AG04449 (cell line): ENCODE measurements at regions not wholly inside any gene's neighbourhood (a gene's known extent, or its start where the extent isn't known, plus 50 kb on each side); places are given as distances from the start of the nearest gene placed in this dataset.

Experiments used
- CTCF ChIA-PET: fragments of 350-600 bp; formaldehyde crosslinking; extraction: SDS; loops from one replicate; lab custom pipeline; 2021; ENCODE audit warnings: antibody characterized with exemption; lab: Yijun Ruan, JAX
- POLR2A ChIA-PET: fragments of 400-600, 350-600 bp; formaldehyde crosslinking; extraction: SDS; loops from one replicate; lab custom pipeline; 2020; ENCODE audit warnings: antibody characterized with exemption, inconsistent platforms; lab: Yijun Ruan, JAX
- DNase-seq: peaks from one replicate; pipeline ENCODE4 v3.0.0-alpha.2; 2010; ENCODE audit warnings: low read depth, low spot score
- H3K4me3 ChIP-seq: 2 replicates; pipeline ENCODE4 v1.5.1; 2011; ENCODE audit warnings: low read depth, mild to moderate bottlenecking, control low read depth, low read length
- TF ChIP-seq, protein P1 (sequence below): IDR thresholded peaks from one replicate; pipeline ENCODE4 v1.5.1; 2011; ENCODE audit warnings: mild to moderate bottlenecking, moderate library complexity, low read length, control low read depth, inconsistent platforms; ENCODE audit not compliant: insufficient read depth; ENCODE audit errors: missing control alignments

DNA sequence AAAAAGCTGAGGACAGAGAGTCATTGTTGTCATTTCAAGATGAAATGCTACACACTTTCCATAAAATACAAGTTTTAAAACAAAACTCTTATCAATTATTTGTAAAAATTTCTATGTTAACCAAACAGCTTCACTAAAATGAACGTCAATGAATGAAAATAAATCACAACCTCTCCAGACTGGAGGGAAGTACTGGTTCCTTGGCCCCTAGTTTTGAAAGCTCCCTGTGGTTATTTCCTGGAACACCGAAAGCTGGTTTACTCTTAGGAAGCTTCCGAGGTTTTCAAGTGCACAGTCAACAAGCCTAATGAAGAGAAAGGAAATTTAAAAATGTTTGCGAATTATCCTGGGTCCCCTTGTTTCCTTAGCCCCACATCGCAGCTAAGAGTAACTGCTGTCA lies 191.1 kb upstream of the TTC29 start:
- ChIA-PET POLR2A (no interaction called here), CTCF (interaction anchor here (1.3 to 1.7 kb wide), 3 partner anchors 11 to 453 kb away, joined by 3 to 4 read pairs (median 4); no protein-coding TSS in a partner anchor)
- DNase-seq, result no peak
- TF ChIP-seq, protein P1, sequence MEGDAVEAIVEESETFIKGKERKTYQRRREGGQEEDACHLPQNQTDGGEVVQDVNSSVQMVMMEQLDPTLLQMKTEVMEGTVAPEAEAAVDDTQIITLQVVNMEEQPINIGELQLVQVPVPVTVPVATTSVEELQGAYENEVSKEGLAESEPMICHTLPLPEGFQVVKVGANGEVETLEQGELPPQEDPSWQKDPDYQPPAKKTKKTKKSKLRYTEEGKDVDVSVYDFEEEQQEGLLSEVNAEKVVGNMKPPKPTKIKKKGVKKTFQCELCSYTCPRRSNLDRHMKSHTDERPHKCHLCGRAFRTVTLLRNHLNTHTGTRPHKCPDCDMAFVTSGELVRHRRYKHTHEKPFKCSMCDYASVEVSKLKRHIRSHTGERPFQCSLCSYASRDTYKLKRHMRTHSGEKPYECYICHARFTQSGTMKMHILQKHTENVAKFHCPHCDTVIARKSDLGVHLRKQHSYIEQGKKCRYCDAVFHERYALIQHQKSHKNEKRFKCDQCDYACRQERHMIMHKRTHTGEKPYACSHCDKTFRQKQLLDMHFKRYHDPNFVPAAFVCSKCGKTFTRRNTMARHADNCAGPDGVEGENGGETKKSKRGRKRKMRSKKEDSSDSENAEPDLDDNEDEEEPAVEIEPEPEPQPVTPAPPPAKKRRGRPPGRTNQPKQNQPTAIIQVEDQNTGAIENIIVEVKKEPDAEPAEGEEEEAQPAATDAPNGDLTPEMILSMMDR, result no peak
- H3K4me3 ChIP-seq, result no peak overlapping the region

DNA sequence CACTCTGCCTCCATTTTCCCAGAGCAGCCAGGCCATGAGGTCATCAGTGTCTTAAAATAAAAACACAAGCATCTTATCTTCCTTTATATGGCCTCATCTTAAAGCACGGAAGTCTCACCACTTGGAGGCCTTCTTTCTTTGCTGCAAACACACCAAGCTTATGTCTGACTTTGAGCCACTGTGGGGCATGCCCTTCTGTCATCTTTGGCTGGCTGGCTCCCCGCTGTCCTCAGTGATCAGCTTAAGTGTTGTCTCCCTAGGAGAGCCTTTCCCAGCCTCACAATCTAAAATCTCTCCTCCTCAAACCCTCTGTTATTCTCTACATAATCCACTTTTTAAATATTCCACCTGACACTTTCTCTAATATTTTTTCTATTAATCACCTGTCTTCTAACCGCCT lies 191.6 kb upstream of the TTC29 start:
- TF ChIP-seq, protein P1, result no peak
- no peak overlapping the region for H3K4me3 ChIP-seq
- CTCF ChIA-PET, result interaction anchor here (1.0 to 1.7 kb wide), 4 partner anchors 11 to 453 kb away, joined by 3 to 4 read pairs (median 4); no protein-coding TSS in a partner anchor
- DNase-seq, result no peak
- POLR2A ChIA-PET, result no interaction called here

DNA sequence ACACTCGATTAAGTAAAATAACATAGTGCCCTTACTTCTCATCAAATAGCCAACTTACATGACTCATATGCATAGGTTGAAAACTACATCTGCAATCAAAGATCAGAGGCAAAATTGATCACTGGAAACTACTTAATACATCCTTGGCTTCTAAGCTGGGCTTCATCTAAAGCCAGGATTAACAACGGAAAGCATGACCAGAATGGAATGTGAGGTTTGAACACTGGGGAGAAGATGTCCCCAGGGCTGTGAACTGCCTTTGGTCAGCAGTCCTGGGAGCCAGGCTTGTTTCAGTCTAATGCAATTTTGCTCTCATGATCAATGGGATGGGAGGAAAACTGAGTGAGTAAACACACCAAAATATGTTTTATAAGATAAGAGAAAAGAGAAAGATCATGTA lies 192.5 kb upstream of the TTC29 start:
- ChIA-PET POLR2A (no interaction called here), CTCF (interaction anchor here (1.0 to 1.7 kb wide), 2 partner anchors 13 to 15 kb away, joined by 4 read pairs; no protein-coding TSS in a partner anchor)
- TF ChIP-seq, protein P1, result no peak
- no peak for DNase-seq
- no peak overlapping the region for H3K4me3 ChIP-seq

DNA sequence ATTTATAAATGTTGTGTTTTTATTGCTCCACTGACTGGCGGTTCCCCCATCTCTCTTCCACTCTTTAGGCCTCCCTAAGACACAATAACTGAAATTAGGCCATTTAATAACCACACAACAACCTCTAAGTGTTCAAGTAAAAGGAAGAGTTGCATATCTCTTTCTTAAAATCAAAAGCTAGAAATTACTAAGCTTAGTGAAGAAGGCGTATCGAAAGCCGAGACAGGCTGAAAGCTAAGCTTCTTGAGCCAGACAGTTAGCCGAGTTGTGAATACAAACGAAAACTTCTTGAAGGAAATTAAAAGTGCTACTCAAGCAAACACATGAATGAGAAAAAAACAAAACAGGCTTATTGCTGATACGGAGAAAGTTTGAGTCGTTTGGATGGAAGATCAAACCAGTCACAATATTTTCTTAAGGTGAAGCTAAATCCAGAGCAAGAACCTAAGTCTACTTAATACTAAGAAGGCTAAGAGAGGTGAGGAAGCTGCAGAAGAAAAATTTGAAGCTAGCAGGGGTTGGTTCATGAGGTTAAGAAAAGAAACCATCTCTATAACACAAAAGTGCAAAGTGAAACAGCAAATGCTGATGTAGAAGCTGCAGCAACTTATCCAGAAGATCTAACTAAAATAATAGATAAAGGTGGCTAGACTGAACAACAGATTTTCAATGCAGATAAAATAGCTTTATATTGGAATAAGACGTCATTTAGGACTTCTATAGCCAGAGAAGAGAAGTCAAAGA lies 194.0 kb upstream of the TTC29 start:
- TF ChIP-seq, protein P1, result no peak
- CTCF ChIA-PET, result interaction anchor here (0.6 to 1.3 kb wide), 3 partner anchors 22 to 454 kb away, joined by 3 read pairs; no protein-coding TSS in a partner anchor
- DNase-seq, result no peak
- POLR2A ChIA-PET, result no interaction called here
- H3K4me3 ChIP-seq, result no peak overlapping the region

DNA sequence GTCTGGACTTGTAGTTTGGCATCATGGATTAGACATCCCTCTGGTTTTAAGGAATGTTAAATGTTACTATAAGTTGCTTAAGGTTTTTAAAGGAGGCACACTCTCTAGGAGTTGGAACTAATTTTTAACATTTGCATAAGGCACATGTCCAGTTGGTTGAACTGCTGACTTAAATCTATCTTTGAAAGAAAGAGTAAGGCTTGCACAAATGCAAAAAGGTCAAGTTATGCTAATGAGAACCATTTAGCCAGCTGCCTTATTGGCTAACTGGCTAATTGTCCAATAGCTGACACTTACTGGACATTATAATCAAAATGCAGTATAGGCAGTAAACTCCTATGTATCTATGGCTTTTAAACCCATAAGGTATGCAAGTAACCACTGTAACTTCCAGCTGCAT lies 206.1 kb upstream of the TTC29 start:
- no peak for DNase-seq
- ChIA-PET POLR2A (no interaction called here), CTCF (interaction anchor here (0.7 to 2.3 kb wide), 2 partner anchors 10 to 14 kb away, joined by 3 to 10 read pairs; no protein-coding TSS in a partner anchor)
- H3K4me3 ChIP-seq, result no peak overlapping the region
- TF ChIP-seq, protein P1, result no peak
